GM21619 (cell line): ENCODE measurements at regions not wholly inside any gene's neighbourhood (a gene's known extent, or its start where the extent isn't known, plus 50 kb on each side); places are given as distances from the start of the nearest gene placed in this dataset.
"Not testable (repeated sequence)": the region's sequence is repeated elsewhere in the genome, so short reads cannot be mapped to it uniquely, and the experiment has no call there.

Experiments used
- ATAC-seq: cut with Tn5 transposase; IDR thresholded peaks from one replicate; pipeline ENCODE4 v1.9.1; 2021; ENCODE audit not compliant: unreplicated experiment

- ATAC-seq, result no peak
Measured at GRCh38 chr1:58206749-58207148, 339.8 kb downstream of the OMA1 start.

GRCh38 chr1:58204284-58204683 is 342.2 kb downstream of the OMA1 start:
- ATAC-seq, result no peak

- ATAC-seq, result no peak
Measured at GRCh38 chr1:58201492-58202106, 344.9 kb downstream of the OMA1 start.

- no peak for ATAC-seq
Measured at GRCh38 chr1:58200437-58200836, 346.1 kb downstream of the OMA1 start.

- no peak for ATAC-seq
Measured at GRCh38 chr1:58197811-58198210, 348.7 kb downstream of the OMA1 start.

GRCh38 chr1:58190267-58190988 is 356.1 kb downstream of the OMA1 start:
- no peak for ATAC-seq

- no peak for ATAC-seq
Measured at GRCh38 chr1:58189453-58189852, 357.1 kb downstream of the OMA1 start.

GRCh38 chr1:58183286-58183685 is 363.2 kb downstream of the OMA1 start:
- no peak for ATAC-seq

- ATAC-seq, result no peak
Measured at GRCh38 chr1:58180537-58180936, 366.0 kb downstream of the OMA1 start.

- ATAC-seq, result not testable (repeated sequence)
Measured at GRCh38 chr1:58169160-58169559, 377.4 kb downstream of the OMA1 start.

GRCh38 chr1:58167131-58167530 is 379.4 kb downstream of the OMA1 start:
- not testable (repeated sequence) for ATAC-seq

GRCh38 chr1:58166417-58166816 is 380.1 kb downstream of the OMA1 start:
- no peak for ATAC-seq

- ATAC-seq, result no peak
Measured at GRCh38 chr1:58165073-58165472, 381.5 kb downstream of the OMA1 start.

GRCh38 chr1:58162952-58163550 is 383.5 kb downstream of the OMA1 start:
- ATAC-seq, result no peak

GRCh38 chr1:58159434-58159830 is 387.1 kb downstream of the OMA1 start:
- no peak for ATAC-seq

GRCh38 chr1:58158506-58159433 is 387.8 kb downstream of the OMA1 start:
- no peak for ATAC-seq

GRCh38 chr1:58158016-58158415 is 388.5 kb downstream of the OMA1 start:
- ATAC-seq, result no peak

GRCh38 chr1:58157256-58157655 is 389.3 kb downstream of the OMA1 start:
- ATAC-seq, result no peak

GRCh38 chr1:58156831-58157230 is 389.7 kb downstream of the OMA1 start:
- no peak for ATAC-seq

- ATAC-seq, result peak; percentile 82
Measured at GRCh38 chr1:58156124-58156468, 390.4 kb downstream of the OMA1 start.

GRCh38 chr1:58155418-58156123 is 391.0 kb downstream of the OMA1 start:
- peak; percentile 69 for ATAC-seq
